ENCODE measurements at regions not wholly inside any gene's neighbourhood (a gene's known extent, or its start where the extent isn't known, plus 50 kb on each side); places are given as distances from the start of the nearest gene placed in this dataset.

GRCh38 chr7:49433794-49434193 lies 339.6 kb upstream of the VWC2 start (continued):
- TF ChIP-seq ZNF462 (CRISPR knock-in tag; IDR thresholded peaks at IDR 0.05) (no peak), ZNF331 (CRISPR knock-in tag; IDR thresholded peaks at IDR 0.05; ENCODE audit: low read depth) (no peak), EZH2phosphoT487 (IDR thresholded peaks at IDR 0.05; ENCODE audit: unreplicated experiment) (no peak), ZNF114 (CRISPR knock-in tag; IDR thresholded peaks at IDR 0.05) (no peak), STAT1 (IDR thresholded peaks at IDR 0.05; ENCODE audit: unreplicated experiment) (no peak)

- no peaks in the 10 kb centered on the region for H3K36me3 ChIP-seq (ENCODE audit: insufficient read depth)
- 0 out of 2 replicates have a peak overlapping the region, but pooled peaks have one; percentile 51 for H3K27ac Mint-ChIP-seq
- no peaks in the 10 kb centered on the region for H4K20me1 ChIP-seq (replicated peaks; ENCODE audit: insufficient read depth)
- H3K4me2 ChIP-seq, result no peak overlapping the region
- H3K9me3 Mint-ChIP-seq, result no peaks in the 10 kb centered on the region
- peaks cover 2% of the 10 kb centered on the region for H3K27me3 Mint-ChIP-seq (ENCODE audit: insufficient read depth, low read depth, poor library complexity)
- H3K4me1 Mint-ChIP-seq, result no peaks in the 10 kb centered on the region; the same call in 2 of the 3 replicates
- no peak overlapping the region for H3K27ac ChIP-seq (ENCODE audit: low read depth)
- H3K9me2 ChIP-seq (ENCODE audit: insufficient read depth), result 0 out of 2 replicates have a peak, but pooled peaks cover 10% of the 10 kb centered on the region
- DNase-seq (ENCODE audit: low spot score) (no peak), ATAC-seq (no peak)
- no peaks in the 10 kb centered on the region for H3F3A ChIP-seq (replicated peaks; ENCODE audit: low read depth)
- no peak overlapping the region for H3K4me3 Mint-ChIP-seq
- H2AFZ ChIP-seq, result 0 out of 2 replicates have a peak overlapping the region, but pooled peaks have one; percentile 19
- H3K36me3 Mint-ChIP-seq (ENCODE audit: low read depth), result no peaks in the 10 kb centered on the region
- no peaks in the 10 kb centered on the region for H3K27me3 ChIP-seq (ENCODE audit: insufficient read depth)
- H3K4me1 ChIP-seq (ENCODE audit: insufficient read depth), result no peaks in the 10 kb centered on the region
- H3K4me3 ChIP-seq, result no peak overlapping the region
- no peaks in the 10 kb centered on the region for H3K79me2 ChIP-seq (replicated peaks; ENCODE audit: insufficient read depth)
- TF ChIP-seq REST (IDR thresholded peaks at IDR 0.05; ENCODE audit: unreplicated experiment) (no peak), EZH2 (IDR thresholded peaks at IDR 0.05; ENCODE audit: low read depth, unreplicated experiment) (no peak), CREB1 (CRISPR knock-in tag; IDR thresholded peaks at IDR 0.05; ENCODE audit: low read depth) (no peak)
Observed at GRCh38 chr7:49434846-49435245, 338.6 kb upstream of the VWC2 start.

All from GM23338 (cell line).